Adrenal gland (tissue), 5 donors: ENCODE measurements at regions not wholly inside any gene's neighbourhood (a gene's known extent, or its start where the extent isn't known, plus 50 kb on each side); places are given as distances from the start of the nearest gene placed in this dataset.

Experiments used
- POLR2A ChIP-seq, 2 donors: fragments of 450-650 bp; IDR thresholded peaks; one replicate each; pipeline ENCODE4 v1.6.1; 2017; ENCODE audit warnings: antibody characterized with exemption in 2 of 2, mild to moderate bottlenecking in 2 of 2, moderate library complexity in 1 of 2
- TF ChIP-seq, protein P1 (sequence below), 6 experiments: fragments of 450-650 bp in 4 of 6; fragments of 200-600 bp in 2 of 6; sonication (generic) in 1 of 6; IDR thresholded peaks; 1 replicate in 5 of 6; 2 replicates in 1 of 6; pipeline versions ENCODE4 v1.5.1 to v1.8.0; 2016 to 2021; ENCODE audit warnings: antibody characterized with exemption in 6 of 6, mild to moderate bottlenecking in 2 of 6, moderate library complexity in 1 of 6
- donor health status: DM: no; HTN: no; CAD: no.

DNA sequence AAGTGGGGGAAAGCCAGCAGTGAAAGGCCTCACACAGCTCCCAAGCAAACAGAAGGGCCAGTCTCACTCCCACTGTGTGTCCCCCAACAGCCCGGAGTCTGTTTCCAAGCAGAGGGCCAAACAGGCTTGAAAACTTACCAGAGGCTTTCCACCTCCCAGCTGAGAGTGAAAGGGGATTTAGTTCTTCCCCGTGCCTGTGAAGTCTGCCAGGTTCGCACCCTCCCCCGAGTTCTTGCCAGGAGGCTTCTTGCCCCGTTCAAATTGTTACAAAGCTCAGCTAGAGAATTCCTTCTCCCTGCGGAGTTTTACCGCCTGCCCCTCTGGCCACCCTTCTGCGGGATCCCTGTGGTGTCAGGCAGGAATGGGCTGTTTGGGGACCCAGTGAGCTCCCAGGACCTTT is 68.0 kb upstream of the WNT7A start:
- no peak for TF ChIP-seq POLR2A (IDR thresholded peaks at IDR 0.05)
- TF ChIP-seq, protein P1, sequence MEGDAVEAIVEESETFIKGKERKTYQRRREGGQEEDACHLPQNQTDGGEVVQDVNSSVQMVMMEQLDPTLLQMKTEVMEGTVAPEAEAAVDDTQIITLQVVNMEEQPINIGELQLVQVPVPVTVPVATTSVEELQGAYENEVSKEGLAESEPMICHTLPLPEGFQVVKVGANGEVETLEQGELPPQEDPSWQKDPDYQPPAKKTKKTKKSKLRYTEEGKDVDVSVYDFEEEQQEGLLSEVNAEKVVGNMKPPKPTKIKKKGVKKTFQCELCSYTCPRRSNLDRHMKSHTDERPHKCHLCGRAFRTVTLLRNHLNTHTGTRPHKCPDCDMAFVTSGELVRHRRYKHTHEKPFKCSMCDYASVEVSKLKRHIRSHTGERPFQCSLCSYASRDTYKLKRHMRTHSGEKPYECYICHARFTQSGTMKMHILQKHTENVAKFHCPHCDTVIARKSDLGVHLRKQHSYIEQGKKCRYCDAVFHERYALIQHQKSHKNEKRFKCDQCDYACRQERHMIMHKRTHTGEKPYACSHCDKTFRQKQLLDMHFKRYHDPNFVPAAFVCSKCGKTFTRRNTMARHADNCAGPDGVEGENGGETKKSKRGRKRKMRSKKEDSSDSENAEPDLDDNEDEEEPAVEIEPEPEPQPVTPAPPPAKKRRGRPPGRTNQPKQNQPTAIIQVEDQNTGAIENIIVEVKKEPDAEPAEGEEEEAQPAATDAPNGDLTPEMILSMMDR (IDR thresholded peaks at IDR 0.05): no peak
